Nephron (organoid): ENCODE measurements at regions not wholly inside any gene's neighbourhood (a gene's known extent, or its start where the extent isn't known, plus 50 kb on each side); places are given as distances from the start of the nearest gene placed in this dataset.

Experiments
- H3K27ac Mint-ChIP-seq, 3 experiments: 2 replicates each; pipeline ENCODE4 v1.8.0; 2020; ENCODE audit warnings: mixed read lengths in 3 of 3, mild to moderate bottlenecking in 2 of 3, moderate library complexity in 1 of 3
- H3K27me3 Mint-ChIP-seq: 2 replicates; pipeline ENCODE4 v1.8.0; 2021; ENCODE audit warnings: low read depth, mild to moderate bottlenecking, moderate library complexity, mixed read lengths
- H3K36me3 Mint-ChIP-seq: 2 replicates; pipeline ENCODE4 v1.8.0; 2020; ENCODE audit warnings: low read depth, mixed read lengths
- H3K4me1 Mint-ChIP-seq: 2 replicates; pipeline ENCODE4 v1.8.0; 2020; ENCODE audit warnings: mixed read lengths
- H3K4me3 Mint-ChIP-seq, 3 experiments: 2 replicates each; pipeline ENCODE4 v1.8.0; 2020; ENCODE audit warnings: mild to moderate bottlenecking in 3 of 3, mixed read lengths in 3 of 3, moderate library complexity in 2 of 3
- H3K9me3 Mint-ChIP-seq: 2 replicates; pipeline ENCODE4 v1.8.0; 2020; ENCODE audit warnings: mixed read lengths
- TF ChIP-seq, protein P1 (sequence below), 3 experiments: fragments of 200-600 bp; sonication (generic); IDR thresholded peaks; one replicate each; pipeline ENCODE4 v1.5.0; 2021; ENCODE audit warnings: antibody characterized with exemption in 3 of 3; ENCODE audit not compliant: unreplicated experiment in 3 of 3

DNA sequence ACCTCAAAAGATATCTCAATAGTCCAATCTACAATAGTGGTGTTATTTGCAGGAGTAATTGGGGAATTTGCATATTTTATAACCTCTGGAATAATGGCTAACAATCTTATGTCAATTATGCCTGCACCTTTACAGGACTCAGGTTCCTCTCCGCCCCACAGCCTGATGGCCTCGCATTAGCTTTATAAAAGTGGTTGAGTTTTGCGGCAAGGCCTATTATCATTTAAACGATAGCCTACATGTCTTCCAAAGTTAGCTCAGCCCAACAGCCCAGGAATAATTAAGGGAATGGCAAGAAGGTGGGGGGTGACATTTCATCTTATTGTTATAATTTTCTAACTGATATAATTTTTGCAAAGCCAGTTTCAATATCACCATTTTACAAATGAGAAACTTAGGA is 97.3 kb downstream of the RTP4 start:
- H3K27ac Mint-ChIP-seq, result no peak overlapping the region
- TF ChIP-seq, protein P1, sequence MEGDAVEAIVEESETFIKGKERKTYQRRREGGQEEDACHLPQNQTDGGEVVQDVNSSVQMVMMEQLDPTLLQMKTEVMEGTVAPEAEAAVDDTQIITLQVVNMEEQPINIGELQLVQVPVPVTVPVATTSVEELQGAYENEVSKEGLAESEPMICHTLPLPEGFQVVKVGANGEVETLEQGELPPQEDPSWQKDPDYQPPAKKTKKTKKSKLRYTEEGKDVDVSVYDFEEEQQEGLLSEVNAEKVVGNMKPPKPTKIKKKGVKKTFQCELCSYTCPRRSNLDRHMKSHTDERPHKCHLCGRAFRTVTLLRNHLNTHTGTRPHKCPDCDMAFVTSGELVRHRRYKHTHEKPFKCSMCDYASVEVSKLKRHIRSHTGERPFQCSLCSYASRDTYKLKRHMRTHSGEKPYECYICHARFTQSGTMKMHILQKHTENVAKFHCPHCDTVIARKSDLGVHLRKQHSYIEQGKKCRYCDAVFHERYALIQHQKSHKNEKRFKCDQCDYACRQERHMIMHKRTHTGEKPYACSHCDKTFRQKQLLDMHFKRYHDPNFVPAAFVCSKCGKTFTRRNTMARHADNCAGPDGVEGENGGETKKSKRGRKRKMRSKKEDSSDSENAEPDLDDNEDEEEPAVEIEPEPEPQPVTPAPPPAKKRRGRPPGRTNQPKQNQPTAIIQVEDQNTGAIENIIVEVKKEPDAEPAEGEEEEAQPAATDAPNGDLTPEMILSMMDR (IDR thresholded peaks at IDR 0.05; ENCODE audit: unreplicated experiment in 3 of 3), result no peak
- peaks cover 13% of the 10 kb centered on the region for H3K9me3 Mint-ChIP-seq
- H3K36me3 Mint-ChIP-seq, result no peaks in the 10 kb centered on the region
- H3K4me3 Mint-ChIP-seq, result no peak overlapping the region
- no peaks in the 10 kb centered on the region for H3K27me3 Mint-ChIP-seq
- H3K4me1 Mint-ChIP-seq, result no peaks in the 10 kb centered on the region

DNA sequence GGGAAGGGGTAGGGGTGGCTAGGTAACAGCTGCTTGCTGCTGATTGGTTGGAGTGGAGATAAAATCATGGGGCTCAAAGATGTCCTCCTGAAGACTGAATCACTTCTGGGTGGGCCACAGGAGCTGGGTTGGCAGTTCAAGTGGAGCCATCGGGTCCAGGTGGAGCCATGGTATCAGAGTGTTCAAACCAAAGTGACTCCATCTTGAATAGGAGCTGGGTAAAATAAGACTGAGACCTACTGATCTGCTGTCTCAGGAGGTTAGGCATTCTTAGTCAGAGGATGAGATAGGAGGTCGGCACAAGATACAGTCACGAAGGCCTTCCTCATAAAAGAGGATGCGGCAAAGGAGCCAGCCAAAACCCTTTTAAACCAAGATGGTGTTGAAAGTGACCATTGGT is 96.5 kb downstream of the RTP4 start:
- no peak overlapping the region for H3K27ac Mint-ChIP-seq
- H3K4me1 Mint-ChIP-seq, result no peaks in the 10 kb centered on the region
- H3K36me3 Mint-ChIP-seq, result no peaks in the 10 kb centered on the region
- TF ChIP-seq, protein P1 (IDR thresholded peaks at IDR 0.05; ENCODE audit: unreplicated experiment in 3 of 3), result no peak
- H3K27me3 Mint-ChIP-seq, result no peaks in the 10 kb centered on the region
- peaks cover 5% of the 10 kb centered on the region for H3K9me3 Mint-ChIP-seq
- H3K4me3 Mint-ChIP-seq, result no peak overlapping the region

DNA sequence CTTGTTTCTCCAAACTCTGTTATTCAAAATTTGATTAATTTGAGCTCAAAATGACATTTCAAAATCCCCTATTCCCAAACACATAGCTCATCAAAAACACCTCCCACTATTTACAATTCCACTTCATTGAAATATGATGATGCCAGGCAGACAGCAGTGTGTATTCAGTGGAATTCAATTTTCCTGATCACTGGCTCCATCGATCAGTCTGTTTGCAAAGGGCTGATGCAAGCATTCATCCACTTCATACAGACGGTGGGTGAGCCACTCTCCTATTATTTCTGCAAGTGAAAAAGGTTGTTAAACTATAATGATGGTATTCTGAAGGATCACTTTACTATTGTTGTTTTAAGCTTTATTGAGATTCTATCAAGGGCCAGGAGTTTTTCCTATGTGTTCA is 90.7 kb downstream of the RTP4 start:
- H3K27ac Mint-ChIP-seq, result no peak overlapping the region
- no peak overlapping the region for H3K4me3 Mint-ChIP-seq
- no peaks in the 10 kb centered on the region for H3K36me3 Mint-ChIP-seq

DNA sequence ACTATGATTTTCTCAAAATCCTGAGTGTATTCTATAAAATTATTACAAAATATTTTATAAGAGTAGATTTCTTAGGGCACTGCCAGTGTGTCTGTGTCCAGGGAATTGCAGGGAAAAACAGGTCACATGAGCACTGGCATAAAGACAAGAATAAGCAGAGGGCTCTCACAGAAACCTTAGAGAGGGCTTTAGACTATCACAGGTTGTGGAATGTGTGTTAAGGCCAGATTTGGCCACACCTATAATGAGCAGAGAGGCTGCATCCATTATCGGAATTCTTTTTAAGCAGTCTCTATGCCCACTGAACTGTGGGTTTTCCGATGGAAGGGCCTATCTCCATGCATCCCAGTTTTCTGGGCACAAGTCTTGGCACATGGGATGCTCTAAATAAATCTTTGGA is 90.2 kb downstream of the RTP4 start:
- H3K9me3 Mint-ChIP-seq, result peaks cover 6% of the 10 kb centered on the region
- TF ChIP-seq, protein P1 (IDR thresholded peaks at IDR 0.05; ENCODE audit: unreplicated experiment in 3 of 3), result no peak
- H3K36me3 Mint-ChIP-seq, result no peaks in the 10 kb centered on the region

More for the DNA sequence above, 90.7 kb downstream of the RTP4 start:
- Mint-ChIP-seq H3K27me3 (peaks cover 4% of the 10 kb centered on the region), H3K9me3 (peaks cover 6% of the 10 kb centered on the region), H3K4me1 (peaks cover 4% of the 10 kb centered on the region)
- TF ChIP-seq, protein P1 (IDR thresholded peaks at IDR 0.05; ENCODE audit: unreplicated experiment in 3 of 3), result no peak

DNA sequence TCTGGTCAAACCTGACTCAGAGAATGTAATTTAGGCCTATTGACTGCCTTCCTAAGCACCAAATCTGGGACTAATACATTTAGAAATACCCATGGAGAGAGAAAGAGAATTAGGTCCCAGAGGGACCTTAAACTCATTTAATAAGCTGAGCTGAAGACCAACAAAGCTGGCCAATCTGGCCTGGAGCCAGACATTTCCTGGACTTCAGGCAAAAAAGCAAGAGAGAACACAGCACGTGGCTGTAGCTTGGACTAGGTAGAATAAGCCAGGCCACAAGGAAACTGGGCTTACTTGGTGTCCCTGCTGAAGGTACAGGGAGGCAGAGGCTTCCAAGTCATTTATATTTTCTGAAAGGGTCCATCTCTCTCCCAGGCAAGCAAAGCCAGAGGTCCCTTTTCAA is 88.1 kb downstream of the RTP4 start:
- Mint-ChIP-seq H3K4me3 (no peak overlapping the region), H3K4me1 (peaks cover 4% of the 10 kb centered on the region), H3K27me3 (peaks cover 4% of the 10 kb centered on the region), H3K36me3 (no peaks in the 10 kb centered on the region), H3K9me3 (peaks cover 6% of the 10 kb centered on the region), H3K27ac (no peak overlapping the region)
- TF ChIP-seq, protein P1 (IDR thresholded peaks at IDR 0.05; ENCODE audit: unreplicated experiment in 3 of 3), result no peak

More for the DNA sequence above, 90.2 kb downstream of the RTP4 start:
- Mint-ChIP-seq H3K4me1 (peaks cover 4% of the 10 kb centered on the region), H3K27me3 (peaks cover 4% of the 10 kb centered on the region), H3K27ac (no peak overlapping the region), H3K4me3 (no peak overlapping the region)

DNA sequence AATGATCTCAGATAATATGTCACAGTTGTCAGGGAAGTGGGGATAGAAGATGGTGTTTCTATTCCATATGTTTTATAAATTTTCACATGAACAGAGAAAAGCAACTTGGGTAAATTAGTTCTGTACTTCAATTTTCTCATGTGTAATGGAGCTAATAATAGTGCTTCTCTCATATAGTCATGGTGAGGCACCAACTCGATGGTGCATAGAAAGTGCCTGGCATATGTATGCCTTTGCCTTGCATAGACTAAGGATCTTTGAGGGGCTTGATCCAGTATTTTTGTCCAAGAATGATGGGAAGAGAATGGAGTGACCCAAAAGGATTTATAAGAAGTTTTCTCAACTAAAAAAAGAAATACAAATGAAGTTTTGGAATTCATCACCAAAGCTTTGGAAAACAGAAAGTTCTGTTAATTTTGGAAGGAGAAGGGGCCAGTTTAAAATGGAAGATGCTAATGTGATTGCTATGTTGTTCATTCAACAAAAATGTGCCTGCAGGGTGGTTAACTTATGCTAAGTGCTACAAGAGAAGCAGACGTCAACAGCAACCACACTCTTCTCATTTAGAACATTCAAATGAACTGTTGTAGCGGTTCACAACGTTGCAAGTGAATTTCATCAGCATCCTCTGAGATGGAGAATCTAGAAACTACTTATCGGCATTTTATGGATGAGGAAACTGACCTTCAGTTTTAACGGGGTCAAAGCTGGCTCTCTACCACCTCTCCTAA is 86.1 kb downstream of the RTP4 start:
- Mint-ChIP-seq H3K27ac (no peak overlapping the region), H3K36me3 (no peaks in the 10 kb centered on the region), H3K27me3 (peaks cover 4% of the 10 kb centered on the region), H3K9me3 (peaks cover 6% of the 10 kb centered on the region), H3K4me1 (peaks cover 4% of the 10 kb centered on the region), H3K4me3 (no peak overlapping the region)
- TF ChIP-seq, protein P1 (IDR thresholded peaks at IDR 0.05; ENCODE audit: unreplicated experiment in 3 of 3), result no peak
